IPS DF 6.9 (cell line): ENCODE measurements at regions not wholly inside any gene's neighbourhood (a gene's known extent, or its start where the extent isn't known, plus 50 kb on each side); places are given as distances from the start of the nearest gene placed in this dataset.
"Not testable (repeated sequence)": the region's sequence is repeated elsewhere in the genome, so short reads cannot be mapped to it uniquely, and the experiment has no call there.

ENCODE experiments used
- DNase-seq: peaks from one replicate; pipeline ENCODE4 v3.0.0-alpha.2; 2013; ENCODE audit warnings: low read depth, low spot score
- H3K27ac ChIP-seq: one replicate; pipeline ENCODE4 v1.5.1; 2013; ENCODE audit warnings: low read length, control low read depth
- H3K27me3 ChIP-seq: 2 replicates; pipeline ENCODE4 v1.6.1; 2013; ENCODE audit warnings: mild to moderate bottlenecking, low read length; ENCODE audit not compliant: control insufficient read depth, insufficient read depth
- H3K36me3 ChIP-seq: 2 replicates; pipeline ENCODE4 v1.6.1; 2013; ENCODE audit warnings: low read length; ENCODE audit not compliant: control insufficient read depth, insufficient read depth
- H3K4me1 ChIP-seq: 2 replicates; pipeline ENCODE4 v1.6.1; 2013; ENCODE audit warnings: low read length; ENCODE audit not compliant: control insufficient read depth, insufficient read depth
- H3K4me3 ChIP-seq: 2 replicates; pipeline ENCODE4 v1.5.1; 2013; ENCODE audit warnings: mild to moderate bottlenecking, low read length
- H3K9me3 ChIP-seq: 2 replicates; pipeline ENCODE4 v1.6.1; 2013; ENCODE audit warnings: low read length, inconsistent platforms; ENCODE audit not compliant: control insufficient read depth, insufficient read depth
- whole genome bisulfite sequencing: extraction: QIAGEN DNeasy Blood & Tissue Kit; methylation state at CpG from one replicate; pipeline ENCODE4 v1.1.7; 2013; ENCODE audit warnings: mixed read lengths, missing lambda C conversion rate; ENCODE audit not compliant: insufficient read length, insufficient coverage; 5-methylcytosine and 5-hydroxymethylcytosine counted together

DNA sequence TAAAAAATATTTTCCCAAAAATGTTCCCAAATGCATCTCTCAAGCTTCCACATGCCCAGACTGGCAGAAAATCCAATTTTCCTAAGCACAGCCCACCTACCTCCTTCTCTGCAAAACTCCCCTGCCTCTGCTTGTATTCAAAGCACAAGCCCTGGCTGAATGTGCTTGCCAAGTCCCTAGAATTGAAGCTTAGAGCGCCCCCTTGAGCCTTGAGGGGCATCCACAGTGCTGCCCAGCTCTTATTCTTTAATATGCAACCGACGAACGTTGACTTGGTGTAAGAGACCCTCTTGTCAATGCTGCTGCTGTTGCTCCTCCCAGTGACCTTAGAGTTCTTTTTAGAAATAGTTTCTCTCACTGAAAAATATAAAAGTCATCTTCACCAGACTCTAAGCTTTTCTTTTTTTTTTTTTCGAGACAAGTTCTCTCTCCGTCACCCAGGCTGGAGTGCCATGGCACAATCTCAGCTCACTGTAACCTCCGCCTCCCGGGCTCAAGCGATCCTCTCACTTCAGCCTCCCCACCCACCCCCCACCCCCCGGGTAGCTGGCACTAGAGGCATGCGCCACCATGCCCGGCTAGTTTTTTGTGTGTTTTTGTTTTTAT is 63.5 kb upstream of the CAPRIN1 start:
- Histone ChIP-seq H3K4me1 (no peaks in the 10 kb centered on the region), H3K36me3 (no peaks in the 10 kb centered on the region), H3K27me3 (no peaks in the 10 kb centered on the region), H3K27ac (no peak overlapping the region), H3K4me3 (no peak overlapping the region), H3K9me3 (no peaks in the 10 kb centered on the region)
- peak; percentile 74 for DNase-seq
- WGBS = no CpG with 5 or more reads among the region's 12 CpGs

DNA sequence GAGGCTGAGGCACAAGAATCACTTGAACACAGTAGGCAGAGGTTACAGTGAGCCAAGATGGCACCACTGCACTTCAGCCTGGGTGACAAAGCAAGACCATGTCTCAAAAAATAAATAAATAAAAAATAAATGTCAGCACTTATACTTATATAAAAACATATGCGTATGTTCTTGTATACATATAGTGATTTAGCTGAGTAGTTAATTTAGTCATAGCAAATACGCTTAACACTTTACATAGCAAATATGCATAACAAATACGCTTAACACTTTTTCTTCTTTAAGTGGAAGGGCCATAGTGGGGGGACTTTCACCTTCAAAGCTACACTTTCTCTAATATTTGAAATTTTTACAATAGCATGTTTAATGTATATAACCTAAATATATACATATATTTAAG is 64.0 kb upstream of the CAPRIN1 start:
- no CpG with 5 or more reads among the region's 3 CpGs for WGBS
- H3K36me3 ChIP-seq = no peaks in the 10 kb centered on the region
- H3K4me1 ChIP-seq = no peaks in the 10 kb centered on the region
- no peak for DNase-seq
- H3K9me3 ChIP-seq = no peaks in the 10 kb centered on the region
- no peaks in the 10 kb centered on the region for H3K27me3 ChIP-seq
- H3K27ac ChIP-seq = no peak overlapping the region
- H3K4me3 ChIP-seq = no peak overlapping the region

DNA sequence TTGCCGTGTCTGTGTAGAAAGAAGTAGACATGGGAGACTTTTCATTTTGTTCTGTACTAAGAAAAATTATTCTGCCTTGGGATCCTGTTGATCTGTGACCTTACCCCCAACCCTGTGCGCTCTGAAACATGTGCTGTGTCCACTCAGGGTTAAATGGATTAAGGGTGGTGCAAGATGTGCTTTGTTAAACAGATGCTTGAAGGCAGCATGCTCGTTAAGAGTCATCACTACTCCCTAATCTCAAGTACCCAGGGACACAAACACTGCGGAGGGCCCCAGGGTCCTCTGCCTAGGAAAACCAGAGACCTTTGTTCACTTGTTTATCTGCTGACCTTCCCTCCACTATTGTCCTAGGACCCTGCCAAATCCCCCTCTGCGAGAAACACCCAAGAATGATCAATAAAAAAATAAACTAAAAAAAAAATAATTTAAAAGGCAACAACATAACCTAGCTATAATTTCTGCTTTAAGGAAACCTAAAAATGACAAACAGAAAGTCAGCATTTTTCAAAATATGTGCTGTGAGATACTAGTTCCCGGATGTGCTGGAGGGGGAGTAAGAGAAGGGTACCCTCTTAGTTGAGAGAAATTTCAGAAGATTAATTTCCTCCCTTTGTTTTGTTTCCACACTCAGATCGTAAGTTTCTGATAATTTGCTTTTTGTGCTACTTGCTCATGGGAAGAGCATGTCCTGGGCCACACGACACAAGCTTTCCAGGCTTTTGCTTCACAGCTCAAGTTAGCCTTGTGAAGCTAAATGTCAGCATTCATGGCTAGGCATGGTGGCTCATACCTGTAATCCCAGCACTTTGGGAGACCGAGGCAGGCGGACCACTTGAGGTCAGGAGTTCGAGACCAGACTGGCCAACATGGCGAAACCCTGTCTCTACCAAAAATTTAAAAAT is 64.7 kb upstream of the CAPRIN1 start:
- not testable (repeated sequence) for H3K9me3 ChIP-seq, H3K27ac ChIP-seq, H3K36me3 ChIP-seq, H3K27me3 ChIP-seq, H3K4me1 ChIP-seq, H3K4me3 ChIP-seq, DNase-seq
- WGBS = no CpG with 5 or more reads among the region's 12 CpGs

DNA sequence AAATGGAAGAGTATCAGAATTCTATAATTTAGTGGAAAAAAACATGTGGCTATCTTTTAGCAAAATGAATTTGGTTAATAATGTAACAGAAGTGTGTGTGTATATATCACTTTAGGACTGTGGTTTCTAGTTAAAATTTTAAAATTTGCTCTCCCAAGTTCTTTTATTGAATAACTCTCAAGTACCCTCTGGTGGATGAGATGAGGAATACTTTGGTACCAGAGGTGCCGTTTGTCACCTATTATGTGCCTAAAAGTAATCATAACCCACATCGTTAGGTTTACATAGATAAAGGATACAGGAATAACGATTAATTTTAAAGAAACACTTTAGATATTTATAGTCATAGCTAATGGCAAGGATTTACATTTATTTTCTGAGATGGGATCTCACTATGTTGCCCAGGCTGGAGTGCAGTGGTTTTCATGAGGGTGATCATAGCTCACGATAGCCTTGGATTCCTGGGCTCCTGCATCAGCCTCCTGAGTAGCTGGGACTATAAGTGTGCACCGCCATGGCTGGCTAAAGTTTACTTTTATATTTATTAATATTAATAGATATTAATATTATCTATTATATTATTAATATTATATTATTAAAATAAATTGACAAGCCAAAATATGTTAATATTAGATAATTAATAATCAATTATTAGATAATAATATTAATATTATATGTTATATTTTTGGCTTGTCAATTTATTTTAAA is 66.7 kb upstream of the CAPRIN1 start:
- Histone ChIP-seq H3K9me3 (no peaks in the 10 kb centered on the region), H3K27me3 (no peaks in the 10 kb centered on the region), H3K4me1 (no peaks in the 10 kb centered on the region), H3K36me3 (no peaks in the 10 kb centered on the region), H3K4me3 (no peak overlapping the region), H3K27ac (no peak overlapping the region)
- WGBS = no CpG with 5 or more reads among the region's 5 CpGs
- DNase-seq = no peak

DNA sequence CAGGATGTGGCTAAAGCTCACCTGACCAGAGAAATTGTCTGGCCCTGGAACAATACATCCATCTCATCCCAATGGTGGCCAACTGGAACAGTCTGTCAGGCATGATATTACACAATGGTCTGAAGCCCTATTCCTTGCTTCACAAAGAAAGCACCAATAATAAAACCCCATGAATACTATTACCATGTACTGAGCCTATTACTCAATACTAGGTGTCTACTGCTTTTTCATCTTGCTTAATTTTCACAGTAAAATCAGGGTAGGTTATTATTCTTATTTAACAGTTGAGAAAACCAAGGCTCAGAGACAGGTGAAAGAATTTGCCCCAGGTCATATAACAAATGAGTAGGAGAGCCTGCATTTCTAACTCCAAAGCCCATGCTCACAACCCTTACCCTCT is 68.9 kb upstream of the CAPRIN1 start:
- no peaks in the 10 kb centered on the region for H3K27me3 ChIP-seq
- no peak for DNase-seq
- H3K4me3 ChIP-seq = no peak overlapping the region
- no peaks in the 10 kb centered on the region for H3K4me1 ChIP-seq
- no peaks in the 10 kb centered on the region for H3K36me3 ChIP-seq
- no peaks in the 10 kb centered on the region for H3K9me3 ChIP-seq
- H3K27ac ChIP-seq = no peak overlapping the region

DNA sequence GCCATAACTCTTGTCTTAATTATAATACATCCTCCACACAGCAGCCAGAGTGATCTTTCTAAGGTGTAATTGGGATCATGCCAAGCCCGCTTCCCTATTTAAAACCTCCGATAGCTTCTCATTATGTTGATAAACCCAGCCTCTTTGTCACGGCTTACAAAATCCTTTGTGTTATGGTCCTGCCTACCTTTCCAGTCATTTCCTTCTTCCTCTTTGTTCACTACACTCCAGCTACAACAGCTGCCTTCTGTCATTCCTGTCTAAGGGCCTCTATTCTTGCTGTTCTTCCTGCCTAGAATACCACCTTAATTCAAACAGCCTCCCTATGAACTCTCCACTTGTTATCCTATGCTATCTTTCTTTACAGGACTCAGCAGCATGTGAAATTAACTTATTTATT is 70.6 kb upstream of the CAPRIN1 start:
- H3K9me3 ChIP-seq = no peaks in the 10 kb centered on the region

DNA sequence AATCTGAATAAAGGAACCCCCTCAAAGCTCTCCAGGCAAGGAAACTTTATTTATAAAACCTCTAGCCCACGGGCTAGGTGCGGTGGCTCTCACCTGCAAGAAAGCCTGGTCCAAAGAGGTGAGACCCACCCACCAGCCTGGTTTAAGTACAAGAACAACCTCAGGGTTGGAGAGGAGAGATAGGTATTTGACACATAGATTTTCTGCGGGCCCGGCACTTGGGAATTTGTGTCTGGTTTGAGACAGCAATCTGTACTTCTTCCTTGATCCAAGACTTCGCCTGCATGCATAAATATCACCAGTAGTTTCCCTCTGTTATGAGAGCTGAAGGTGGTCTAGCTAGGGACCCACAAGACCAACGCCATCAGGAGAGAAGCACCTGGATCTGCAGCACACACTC is 73.2 kb upstream of the CAPRIN1 start:
- no peaks in the 10 kb centered on the region for H3K4me1 ChIP-seq
- H3K36me3 ChIP-seq = no peaks in the 10 kb centered on the region
- H3K9me3 ChIP-seq = no peaks in the 10 kb centered on the region
- no peaks in the 10 kb centered on the region for H3K27me3 ChIP-seq
- no peak for DNase-seq
- H3K27ac ChIP-seq = no peak overlapping the region
- no CpG with 5 or more reads among the region's 6 CpGs for WGBS
- no peak overlapping the region for H3K4me3 ChIP-seq

More for the DNA sequence above, 70.6 kb upstream of the CAPRIN1 start:
- no peak overlapping the region for H3K27ac ChIP-seq
- no peaks in the 10 kb centered on the region for H3K36me3 ChIP-seq
- H3K4me1 ChIP-seq = no peaks in the 10 kb centered on the region
- no peaks in the 10 kb centered on the region for H3K27me3 ChIP-seq
- no peak for DNase-seq
- H3K4me3 ChIP-seq = no peak overlapping the region
- WGBS = no CpG with 5 or more reads among the region's 3 CpGs

DNA sequence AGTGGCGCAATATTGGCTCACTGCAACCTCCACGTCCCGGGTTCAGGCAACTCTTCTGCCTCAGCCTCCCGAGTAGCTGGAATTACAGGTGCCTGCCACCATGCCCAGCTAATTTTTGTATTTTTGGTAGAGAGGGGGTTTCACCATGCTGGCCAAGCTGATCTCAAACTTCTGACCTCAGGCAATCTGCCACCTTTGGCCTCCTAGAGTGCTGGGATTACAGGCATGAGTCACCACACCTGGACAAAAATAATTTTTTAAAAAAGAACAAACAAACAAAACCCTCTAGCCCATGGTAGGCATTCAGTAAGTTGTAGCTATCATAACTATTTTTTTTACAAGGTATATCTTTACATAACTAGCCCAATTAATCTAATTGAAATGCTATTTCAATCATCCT is 73.9 kb upstream of the CAPRIN1 start:
- WGBS = no CpG with 5 or more reads among the region's 4 CpGs
- Histone ChIP-seq H3K36me3 (no peaks in the 10 kb centered on the region), H3K27ac (no peak overlapping the region), H3K27me3 (no peaks in the 10 kb centered on the region), H3K4me3 (no peak overlapping the region), H3K4me1 (no peaks in the 10 kb centered on the region), H3K9me3 (no peaks in the 10 kb centered on the region)
- DNase-seq = no peak

DNA sequence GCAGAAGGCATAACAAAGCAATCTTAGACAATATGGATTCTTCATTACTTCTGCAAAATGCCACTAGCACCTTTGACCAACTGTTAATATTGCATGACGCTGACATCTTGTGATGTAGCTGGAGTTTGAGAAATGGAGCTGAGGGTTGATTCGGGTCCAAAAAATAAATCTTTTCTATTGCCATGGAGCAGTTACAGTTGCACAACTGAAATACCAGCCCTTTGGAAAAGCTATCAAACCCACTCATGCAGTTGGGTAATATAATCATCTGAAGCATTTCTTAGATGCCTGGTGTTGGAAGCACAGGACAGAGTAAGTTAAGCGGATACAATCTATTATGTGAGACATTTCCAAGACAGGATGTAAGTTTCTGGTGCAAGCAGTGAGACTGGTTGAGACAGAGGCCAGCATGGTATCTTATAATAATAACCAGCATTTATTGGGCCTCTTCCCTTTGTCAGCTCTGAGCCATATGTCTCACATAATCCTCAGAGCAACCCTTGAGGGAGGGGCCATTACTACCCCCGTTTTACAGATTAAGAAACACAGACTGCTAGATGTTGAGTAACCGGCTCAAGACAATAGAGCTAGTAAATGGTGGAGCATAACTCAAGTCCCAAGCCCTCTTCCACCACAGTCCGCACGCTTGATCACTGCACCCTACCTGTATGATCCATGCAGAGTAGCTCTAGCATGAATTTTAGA is 74.9 kb upstream of the CAPRIN1 start:
- no peak overlapping the region for H3K27ac ChIP-seq

DNA sequence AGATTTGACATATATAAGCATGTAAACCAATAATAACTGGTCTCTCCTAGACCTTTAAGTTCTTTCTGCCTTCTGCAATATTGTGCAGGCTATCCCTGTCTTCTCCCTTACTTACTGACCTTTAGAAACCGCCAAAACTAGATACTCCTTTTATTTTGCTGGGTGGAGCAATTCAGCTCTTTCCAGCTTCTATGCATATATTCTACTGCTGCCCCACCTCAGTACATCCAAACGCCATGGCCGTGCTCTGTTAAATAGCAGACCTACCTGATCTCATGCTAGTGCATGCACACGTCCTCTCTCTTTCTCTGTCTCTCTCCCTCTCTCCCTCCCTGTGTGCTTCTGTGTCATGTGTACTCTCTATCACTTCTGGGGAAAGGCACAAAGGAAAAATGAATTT is 76.7 kb upstream of the CAPRIN1 start:
- Histone ChIP-seq H3K4me3 (no peak overlapping the region), H3K27ac (no peak overlapping the region), H3K9me3 (no peaks in the 10 kb centered on the region), H3K36me3 (no peaks in the 10 kb centered on the region), H3K27me3 (no peaks in the 10 kb centered on the region), H3K4me1 (no peaks in the 10 kb centered on the region)
- no peak for DNase-seq
- no CpG with 5 or more reads among the region's 4 CpGs for WGBS

More for the DNA sequence above, 74.9 kb upstream of the CAPRIN1 start:
- Histone ChIP-seq H3K9me3 (no peaks in the 10 kb centered on the region), H3K27me3 (no peaks in the 10 kb centered on the region), H3K4me3 (no peak overlapping the region), H3K4me1 (no peaks in the 10 kb centered on the region), H3K36me3 (no peaks in the 10 kb centered on the region)
- no peak for DNase-seq
- no CpG with 5 or more reads among the region's 7 CpGs for WGBS
